Gastroesophageal sphincter (tissue), 4 donors: ENCODE measurements at regions not wholly inside any gene's neighbourhood (a gene's known extent, or its start where the extent isn't known, plus 50 kb on each side); places are given as distances from the start of the nearest gene placed in this dataset.

Source experiments
- ATAC-seq: fragments of 150-250 bp; one replicate; pipeline ENCODE4 v1.9.1; 2016; ENCODE audit warnings: mild to moderate bottlenecking, moderate library complexity
- H3K27ac ChIP-seq, 4 donors: fragments of 200-600 bp; sonication (generic) in 3 of 4; 1 replicate in 3 of 4; 2 replicates in 1 of 4; pipeline ENCODE4 v1.5.1; 2016 to 2019
- H3K27me3 ChIP-seq: fragments of 200-600 bp; sonication (generic); one replicate; pipeline ENCODE4 v1.5.1; 2019
- H3K36me3 ChIP-seq, 2 donors: fragments of 200-600 bp; sonication (generic); one replicate each; pipeline ENCODE4 v1.5.1; 2019; ENCODE audit warnings: control low read depth in 1 of 2
- H3K4me1 ChIP-seq, 3 donors: fragments of 200-600 bp; sonication (generic); 1 replicate in 2 of 3; 2 replicates in 1 of 3; pipeline ENCODE4 v1.5.1; 2016 to 2019; ENCODE audit warnings: control low read depth in 2 of 3
- H3K4me3 ChIP-seq, 2 donors: fragments of 200-600 bp; sonication (generic); one replicate each; pipeline ENCODE4 v1.5.1; 2019; ENCODE audit warnings: mild to moderate bottlenecking in 1 of 2, moderate library complexity in 1 of 2
- H3K9me3 ChIP-seq, 3 donors: fragments of 200-600 bp; sonication (generic); one replicate each; pipeline ENCODE4 v1.5.1; 2017 to 2019; ENCODE audit warnings: control low read depth in 2 of 3
- CTCF ChIP-seq, 4 experiments: fragments of 200-600 bp in 2 of 4; fragments of 450-650 bp in 2 of 4; sonication (generic) in 1 of 4; IDR thresholded peaks; one replicate each; pipeline ENCODE4 v1.5.1; 2017 to 2019; ENCODE audit warnings: antibody characterized with exemption in 4 of 4, mild to moderate bottlenecking in 2 of 4, moderate library complexity in 2 of 4
- EP300 ChIP-seq: sonication (generic); formaldehyde crosslinking; IDR thresholded peaks from one replicate; pipeline ENCODE4 v1.6.1; 2017; ENCODE audit warnings: antibody characterized with exemption, mild to moderate bottlenecking
- POLR2A ChIP-seq, 2 donors: fragments of 450-650 bp; IDR thresholded peaks; one replicate each; pipeline ENCODE4 v1.6.1; 2017; ENCODE audit warnings: antibody characterized with exemption in 2 of 2, mild to moderate bottlenecking in 2 of 2, moderate library complexity in 1 of 2
- POLR2AphosphoS5 ChIP-seq: sonication (generic); formaldehyde crosslinking; IDR thresholded peaks from one replicate; pipeline ENCODE4 v1.6.1; 2017; ENCODE audit warnings: antibody characterized with exemption
- WGBS, 2 donors: methylation state at CpG; one replicate each; pipeline ENCODE4 v1.1.5; 2018; ENCODE audit warnings: low coverage in 1 of 2; 5-methylcytosine and 5-hydroxymethylcytosine counted together

GRCh38 chr20:48115502-48115901 is 330.2 kb upstream of the SULF2 start:
- TF ChIP-seq POLR2A (IDR thresholded peaks at IDR 0.05) (no peak), CTCF (IDR thresholded peaks at IDR 0.05) (no peak), POLR2AphosphoS5 (no peak), EP300 (no peak)
- Histone ChIP-seq H3K36me3 (no peaks in the 10 kb centered on the region), H3K27ac (no peak overlapping the region), H3K27me3 (no peaks in the 10 kb centered on the region), H3K4me1 (no peaks in the 10 kb centered on the region), H3K9me3 (no peaks in the 10 kb centered on the region), H3K4me3 (no peak overlapping the region)
- no peak for ATAC-seq
- 80 to 91% methylated on average over 1 to 4 of the region's 4 CpGs for WGBS, 2 donors

GRCh38 chr20:48107560-48107959 is 322.3 kb upstream of the SULF2 start:
- TF ChIP-seq POLR2AphosphoS5, result no peak
- TF ChIP-seq EP300, result no peak
- no peak for TF ChIP-seq POLR2A (IDR thresholded peaks at IDR 0.05)
- no peak for TF ChIP-seq CTCF (IDR thresholded peaks at IDR 0.05)
- H3K4me3 ChIP-seq, result no peak overlapping the region
- peaks cover 0 to 12% (median 0%) of the 10 kb centered on the region in 3 donors for H3K9me3 ChIP-seq
- no peak overlapping the region for H3K27ac ChIP-seq
- ATAC-seq, result no peak
- WGBS, 2 donors, result 68 to 90% methylated on average over 6 to 8 of the region's 9 CpGs
- no peaks in the 10 kb centered on the region for H3K36me3 ChIP-seq
- no peaks in the 10 kb centered on the region for H3K4me1 ChIP-seq
- H3K27me3 ChIP-seq, result no peaks in the 10 kb centered on the region

GRCh38 chr20:48106428-48106827 is 321.1 kb upstream of the SULF2 start:
- no peak for TF ChIP-seq EP300
- no peak for TF ChIP-seq POLR2AphosphoS5
- no peak for TF ChIP-seq CTCF (IDR thresholded peaks at IDR 0.05)
- TF ChIP-seq POLR2A (IDR thresholded peaks at IDR 0.05), result no peak

GRCh38 chr20:48105526-48105925 is 320.2 kb upstream of the SULF2 start:
- Histone ChIP-seq H3K36me3 (no peaks in the 10 kb centered on the region), H3K4me1 (no peaks in the 10 kb centered on the region), H3K9me3 (peaks cover 0 to 12% (median 0%) of the 10 kb centered on the region in 3 donors), H3K27ac (no peak overlapping the region), H3K27me3 (no peaks in the 10 kb centered on the region), H3K4me3 (no peak overlapping the region)
- no peak for ATAC-seq
- TF ChIP-seq POLR2A (IDR thresholded peaks at IDR 0.05), result no peak
- no peak for TF ChIP-seq POLR2AphosphoS5
- TF ChIP-seq CTCF (IDR thresholded peaks at IDR 0.05), result no peak
- no peak for TF ChIP-seq EP300
- 84 to 100% methylated on average over 7 to 11 of the region's 11 CpGs for WGBS, 2 donors

More at GRCh38 chr20:48106428-48106827, 321.1 kb upstream of the SULF2 start:
- Histone ChIP-seq H3K36me3 (no peaks in the 10 kb centered on the region), H3K9me3 (peaks cover 0 to 12% (median 0%) of the 10 kb centered on the region in 3 donors), H3K4me1 (no peaks in the 10 kb centered on the region), H3K4me3 (no peak overlapping the region), H3K27me3 (no peaks in the 10 kb centered on the region), H3K27ac (no peak overlapping the region)
- WGBS, 2 donors, result 96 to 100% methylated on average over 2 to 3 of the region's 3 CpGs
- no peak for ATAC-seq

GRCh38 chr20:48102931-48103660 is 317.8 kb upstream of the SULF2 start:
- no peak for ATAC-seq
- H3K4me1 ChIP-seq, result no peaks in the 10 kb centered on the region
- 48 to 65% methylated on average over 6 to 8 of the region's 11 CpGs for WGBS, 2 donors

More at GRCh38 chr20:48102931-48103660, 317.8 kb upstream of the SULF2 start:
- H3K27me3 ChIP-seq, result no peaks in the 10 kb centered on the region
- TF ChIP-seq POLR2AphosphoS5, result no peak
- no peak for TF ChIP-seq POLR2A (IDR thresholded peaks at IDR 0.05)
- TF ChIP-seq EP300, result no peak
- TF ChIP-seq CTCF (IDR thresholded peaks at IDR 0.05), result no peak
- peaks cover 0 to 12% (median 0%) of the 10 kb centered on the region in 3 donors for H3K9me3 ChIP-seq
- H3K4me3 ChIP-seq, result no peak overlapping the region
- no peaks in the 10 kb centered on the region for H3K36me3 ChIP-seq
- no peak overlapping the region for H3K27ac ChIP-seq
